IPS-20b (cell line): ENCODE measurements at regions not wholly inside any gene's neighbourhood (a gene's known extent, or its start where the extent isn't known, plus 50 kb on each side); places are given as distances from the start of the nearest gene placed in this dataset.
"Not testable (repeated sequence)": the region's sequence is repeated elsewhere in the genome, so short reads cannot be mapped to it uniquely, and the experiment has no call there.

Experiments
- H3K27ac ChIP-seq: one replicate; pipeline ENCODE4 v1.5.1; 2013; ENCODE audit warnings: low read length
- H3K27me3 ChIP-seq: 2 replicates; pipeline ENCODE4 v1.6.1; 2013; ENCODE audit warnings: mild to moderate bottlenecking, low read length, inconsistent platforms; ENCODE audit not compliant: insufficient read depth
- H3K36me3 ChIP-seq: 2 replicates; pipeline ENCODE4 v1.6.1; 2013; ENCODE audit warnings: low read depth, mild to moderate bottlenecking, inconsistent platforms, low read length, moderate library complexity; ENCODE audit not compliant: insufficient read depth
- H3K4me1 ChIP-seq: 2 replicates; pipeline ENCODE4 v1.6.1; 2013; ENCODE audit warnings: mild to moderate bottlenecking, control low read depth, inconsistent platforms, low read length, moderate library complexity; ENCODE audit not compliant: insufficient read depth
- H3K4me3 ChIP-seq: 2 replicates; pipeline ENCODE4 v1.5.1; 2013; ENCODE audit warnings: mild to moderate bottlenecking, low read length, inconsistent platforms
- H3K9ac ChIP-seq: 2 replicates; pipeline ENCODE4 v1.6.1; 2013; ENCODE audit warnings: low read depth, mild to moderate bottlenecking, inconsistent platforms, low read length, moderate library complexity
- H3K9me3 ChIP-seq: 2 replicates; pipeline ENCODE4 v1.6.1; 2013; ENCODE audit warnings: mild to moderate bottlenecking, low read depth, low read length, inconsistent platforms; ENCODE audit not compliant: insufficient read depth

DNA sequence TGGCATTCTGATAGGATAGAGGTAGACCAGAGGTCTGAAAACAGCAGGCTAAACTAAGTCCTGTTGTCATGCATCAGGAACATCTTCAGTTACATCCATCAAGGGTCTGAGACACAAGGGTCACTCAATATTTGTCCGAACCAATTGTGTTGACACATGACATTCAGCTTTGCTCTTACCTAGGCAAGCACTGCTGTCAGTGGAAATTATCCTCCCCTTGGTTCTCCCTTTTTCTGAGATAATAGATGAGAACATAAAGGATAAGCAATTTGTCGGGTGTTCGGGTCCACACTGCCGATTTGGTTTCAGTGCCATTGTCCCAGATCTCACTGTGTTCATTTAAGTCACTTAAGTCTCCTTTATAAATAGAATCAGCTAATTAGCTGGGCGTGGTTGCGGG lies 148.3 kb upstream of the MSX2 start:
- Histone ChIP-seq H3K4me3 (no peak overlapping the region), H3K9ac (no peak overlapping the region), H3K36me3 (no peaks in the 10 kb centered on the region), H3K27ac (no peak overlapping the region), H3K4me1 (0 out of 2 replicates have a peak, but pooled peaks cover 4% of the 10 kb centered on the region), H3K9me3 (no peaks in the 10 kb centered on the region), H3K27me3 (no peaks in the 10 kb centered on the region; the same call in 1 of the 2 replicates)

DNA sequence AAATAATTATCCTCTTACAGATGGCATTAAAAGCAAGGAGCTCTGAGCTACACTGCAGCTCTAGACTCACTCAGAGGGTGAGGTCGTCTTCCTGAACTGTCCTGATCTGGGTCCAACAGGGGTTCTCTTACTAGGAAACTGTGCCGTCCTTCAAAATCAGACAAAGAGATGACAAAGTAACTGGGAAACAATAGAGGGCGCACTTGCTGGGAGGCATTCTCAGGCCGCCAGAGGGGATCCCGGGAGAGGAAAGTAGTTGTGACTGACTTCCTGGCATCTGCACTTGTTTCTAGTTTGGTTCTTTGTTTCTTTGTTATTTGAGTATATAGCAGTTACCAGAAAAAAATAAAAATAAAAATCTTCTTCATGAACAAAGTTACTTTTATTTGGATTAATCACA lies 142.9 kb upstream of the MSX2 start:
- no peak overlapping the region for H3K27ac ChIP-seq
- H3K9ac ChIP-seq = no peak overlapping the region
- no peaks in the 10 kb centered on the region; the same call in 1 of the 2 replicates for H3K27me3 ChIP-seq
- no peaks in the 10 kb centered on the region for H3K36me3 ChIP-seq
- no peak overlapping the region for H3K4me3 ChIP-seq
- peaks cover 5% of the 10 kb centered on the region for H3K9me3 ChIP-seq
- no peaks in the 10 kb centered on the region for H3K4me1 ChIP-seq

DNA sequence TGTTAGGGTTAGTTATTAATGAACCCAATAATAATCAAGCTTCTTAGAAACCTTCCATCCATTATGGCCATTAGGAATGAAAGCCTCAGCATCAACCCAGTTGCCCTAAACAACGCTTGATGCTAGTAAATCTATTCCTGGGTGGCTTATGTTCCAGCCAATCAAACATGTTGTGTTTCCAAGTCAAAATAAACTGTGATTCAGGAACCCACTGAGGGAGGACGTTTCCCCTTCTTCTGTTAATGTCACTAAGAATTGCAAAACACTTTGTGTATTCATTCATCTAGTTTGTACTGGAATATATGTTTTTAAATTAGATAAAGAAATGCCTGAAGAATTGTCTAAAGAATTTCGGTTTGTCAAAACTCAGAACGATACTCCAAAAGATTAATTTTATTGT lies 142.5 kb upstream of the MSX2 start:
- Histone ChIP-seq H3K9me3 (peaks cover 7% of the 10 kb centered on the region), H3K36me3 (no peaks in the 10 kb centered on the region), H3K4me1 (no peaks in the 10 kb centered on the region), H3K9ac (no peak overlapping the region), H3K4me3 (no peak overlapping the region), H3K27ac (no peak overlapping the region), H3K27me3 (no peaks in the 10 kb centered on the region; the same call in 1 of the 2 replicates)

DNA sequence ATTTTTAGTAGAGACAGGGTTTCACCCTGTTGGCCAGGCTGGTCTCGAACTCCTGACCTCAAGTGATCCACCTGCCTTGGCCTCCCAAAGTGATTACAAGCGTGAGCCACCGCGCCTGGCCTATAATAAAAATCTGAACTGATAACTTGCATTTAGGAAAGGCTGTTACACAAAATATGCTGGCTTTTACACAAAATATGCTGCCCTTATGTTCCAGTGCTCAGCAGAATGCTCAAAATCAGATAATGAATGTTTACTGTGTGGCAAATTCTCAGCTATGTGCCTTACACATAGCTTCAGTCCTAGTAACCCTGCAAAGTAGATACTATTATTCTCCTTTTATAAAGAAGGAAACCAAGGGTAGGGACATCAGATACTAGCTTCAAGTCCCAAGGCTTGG lies 141.3 kb upstream of the MSX2 start:
- no peaks in the 10 kb centered on the region for H3K4me1 ChIP-seq
- H3K4me3 ChIP-seq = no peak overlapping the region
- H3K36me3 ChIP-seq = no peaks in the 10 kb centered on the region
- H3K27ac ChIP-seq = no peak overlapping the region
- no peaks in the 10 kb centered on the region; the same call in 1 of the 2 replicates for H3K27me3 ChIP-seq
- peaks cover 7% of the 10 kb centered on the region for H3K9me3 ChIP-seq
- no peak overlapping the region for H3K9ac ChIP-seq

DNA sequence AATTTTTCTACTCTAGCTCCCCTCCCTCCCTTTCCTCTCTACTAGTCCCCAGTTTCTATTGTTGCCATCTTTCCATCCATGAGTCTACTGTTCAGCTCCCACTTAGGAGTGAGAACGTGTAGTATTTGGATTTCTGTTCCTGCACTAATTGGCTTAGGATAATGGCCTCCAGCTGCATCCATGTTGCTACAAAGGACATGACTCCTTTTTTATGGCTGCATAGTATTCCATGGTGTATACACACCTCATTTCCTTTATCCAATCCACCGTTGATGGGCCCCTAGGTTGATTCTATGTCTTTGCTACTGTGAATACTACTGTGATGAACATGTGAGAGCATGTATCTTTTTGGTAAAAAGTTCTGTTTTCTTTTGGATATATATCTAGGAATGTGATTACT lies 138.9 kb upstream of the MSX2 start:
- H3K9ac ChIP-seq = no peak overlapping the region
- no peak overlapping the region for H3K4me3 ChIP-seq
- H3K4me1 ChIP-seq = no peaks in the 10 kb centered on the region
- no peaks in the 10 kb centered on the region; the same call in 1 of the 2 replicates for H3K27me3 ChIP-seq
- no peak overlapping the region for H3K27ac ChIP-seq
- peaks cover 7% of the 10 kb centered on the region for H3K9me3 ChIP-seq
- no peaks in the 10 kb centered on the region for H3K36me3 ChIP-seq

DNA sequence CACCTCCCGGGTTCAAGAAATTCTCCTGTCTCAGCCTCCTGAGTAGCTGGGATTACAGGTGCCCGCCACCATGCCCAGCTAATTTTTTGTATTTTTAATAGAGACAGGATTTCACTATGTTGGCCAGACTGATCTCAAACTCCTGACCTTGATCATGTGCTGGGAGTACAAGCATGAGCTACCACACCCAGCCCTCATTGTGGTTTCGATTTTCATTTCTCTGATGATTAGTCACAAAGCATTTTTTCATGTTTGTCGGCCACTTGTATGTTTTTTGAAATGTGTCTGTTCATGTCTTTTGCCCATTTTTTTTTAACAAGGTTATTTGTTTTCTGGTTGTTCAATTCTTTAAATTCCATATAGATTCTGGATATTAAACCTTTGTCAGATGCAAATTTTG lies 138.2 kb upstream of the MSX2 start:
- H3K36me3 ChIP-seq, H3K27ac ChIP-seq, H3K27me3 ChIP-seq, H3K4me1 ChIP-seq, H3K9me3 ChIP-seq, H3K9ac ChIP-seq, H3K4me3 ChIP-seq: not testable (repeated sequence)

DNA sequence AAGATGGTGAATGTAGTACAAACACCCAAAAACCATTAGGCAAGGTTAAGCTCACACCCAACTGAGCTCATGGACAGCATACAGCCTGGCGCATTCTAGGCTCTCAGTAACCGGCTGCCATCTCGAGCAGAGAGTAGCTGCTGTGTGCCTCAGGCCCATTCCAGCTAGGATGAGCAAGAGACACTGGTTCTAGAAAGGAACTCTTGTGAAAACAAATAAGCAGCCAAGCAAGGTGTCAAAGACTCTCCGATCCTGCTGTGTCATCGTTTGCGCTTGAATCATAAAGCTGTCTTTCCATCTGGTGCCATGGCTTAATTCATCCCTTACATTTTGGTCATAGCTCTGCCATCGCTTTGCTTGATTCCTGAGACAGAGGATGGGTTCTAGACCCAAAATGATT lies 135.4 kb upstream of the MSX2 start:
- H3K4me1 ChIP-seq = no peaks in the 10 kb centered on the region
- H3K4me3 ChIP-seq = no peak overlapping the region
- H3K27ac ChIP-seq = no peak overlapping the region
- H3K27me3 ChIP-seq = no peaks in the 10 kb centered on the region
- no peaks in the 10 kb centered on the region for H3K36me3 ChIP-seq
- H3K9ac ChIP-seq = no peak overlapping the region
- H3K9me3 ChIP-seq = peaks cover 7% of the 10 kb centered on the region

DNA sequence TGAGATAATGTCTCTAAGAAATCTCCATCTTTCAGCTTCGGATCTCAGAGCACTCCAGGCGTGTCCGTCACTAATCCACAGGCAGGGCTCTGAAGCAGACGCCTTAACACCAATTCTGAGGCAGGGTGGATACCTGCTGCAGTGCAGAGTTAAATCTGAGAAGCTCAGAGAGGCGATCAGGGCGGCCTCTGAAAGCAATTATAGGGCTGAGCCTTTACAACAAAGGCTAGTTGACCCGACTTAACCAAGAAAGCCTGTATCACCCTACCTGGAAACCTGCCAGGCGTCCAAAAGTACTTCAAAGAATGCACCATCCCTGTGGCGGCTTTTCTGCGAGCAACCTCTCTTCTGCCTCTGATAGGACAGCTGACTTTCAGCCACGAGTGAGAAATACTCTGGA lies 134.8 kb upstream of the MSX2 start:
- Histone ChIP-seq H3K9me3 (peaks cover 7% of the 10 kb centered on the region), H3K4me1 (no peaks in the 10 kb centered on the region), H3K9ac (no peak overlapping the region), H3K36me3 (no peaks in the 10 kb centered on the region), H3K4me3 (no peak overlapping the region), H3K27me3 (no peaks in the 10 kb centered on the region), H3K27ac (no peak overlapping the region)

DNA sequence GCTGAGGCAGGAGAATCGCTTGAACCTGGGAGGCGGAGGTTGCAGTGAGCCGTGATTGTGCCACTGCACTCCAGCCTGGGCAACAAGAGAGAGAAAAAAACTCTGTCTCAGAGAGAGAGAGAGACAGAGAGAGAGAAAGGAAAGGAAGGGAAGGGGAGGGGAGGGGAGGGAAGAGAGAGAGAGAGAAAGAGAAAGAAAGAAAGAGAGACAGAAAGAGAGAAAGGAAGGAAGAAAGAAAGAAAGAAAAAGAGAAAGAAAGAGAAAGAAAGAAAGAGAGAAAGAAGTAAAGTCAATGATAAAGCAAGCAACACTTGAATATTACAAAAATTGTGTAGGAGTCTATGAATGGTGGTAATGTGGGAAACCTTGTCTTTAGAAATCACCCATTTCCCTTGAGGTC lies 133.6 kb upstream of the MSX2 start:
- H3K9ac ChIP-seq = no peak overlapping the region
- no peak overlapping the region for H3K27ac ChIP-seq
- no peaks in the 10 kb centered on the region for H3K27me3 ChIP-seq
- H3K4me1 ChIP-seq = no peaks in the 10 kb centered on the region
- H3K36me3 ChIP-seq = no peaks in the 10 kb centered on the region
- H3K4me3 ChIP-seq = no peak overlapping the region
- H3K9me3 ChIP-seq = peaks cover 7% of the 10 kb centered on the region; the same call in 1 of the 2 replicates

DNA sequence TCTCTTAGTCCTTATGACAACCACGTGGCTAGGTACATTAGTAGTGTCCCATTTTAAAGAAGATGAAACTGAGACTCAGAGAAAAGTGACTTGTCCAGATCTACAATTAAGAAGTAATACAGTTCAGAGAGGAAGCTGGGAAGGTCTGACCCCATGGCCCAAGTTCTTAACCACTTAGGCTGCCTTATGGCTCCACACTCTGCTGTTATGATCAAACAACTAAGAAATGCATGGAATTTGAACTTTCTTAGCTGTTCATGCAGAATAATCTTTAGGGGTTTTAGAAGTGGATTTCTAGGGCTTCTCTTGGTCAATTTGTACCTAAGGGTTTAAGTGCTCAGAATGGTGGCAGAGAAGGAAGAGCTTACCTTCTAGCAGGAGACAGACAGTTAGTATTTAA lies 128.0 kb upstream of the MSX2 start:
- Histone ChIP-seq H3K36me3 (no peaks in the 10 kb centered on the region), H3K9ac (no peak overlapping the region), H3K4me1 (0 out of 2 replicates have a peak, but pooled peaks cover 8% of the 10 kb centered on the region), H3K27me3 (no peaks in the 10 kb centered on the region), H3K4me3 (no peak overlapping the region), H3K9me3 (no peaks in the 10 kb centered on the region), H3K27ac (no peak overlapping the region)

DNA sequence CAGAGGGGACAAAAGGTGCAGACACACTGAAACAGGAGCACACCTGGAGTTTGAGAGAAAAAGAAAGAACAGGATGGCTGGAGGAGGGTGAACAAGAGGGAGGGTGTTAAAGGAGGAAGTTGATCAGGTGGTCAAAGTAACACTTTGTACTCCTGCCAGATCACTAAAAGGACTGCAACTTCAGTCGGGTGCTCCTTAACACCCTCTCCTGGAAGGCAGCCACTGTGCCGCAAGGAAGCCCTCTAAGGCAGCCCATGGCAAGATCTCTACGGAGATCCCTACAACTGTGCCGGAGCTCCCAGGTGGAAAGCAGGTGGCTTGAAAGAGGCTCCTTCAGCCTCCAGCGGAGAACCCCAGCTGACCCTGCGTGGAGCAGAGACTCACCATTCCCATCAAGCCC lies 124.4 kb upstream of the MSX2 start:
- Histone ChIP-seq H3K36me3 (no peaks in the 10 kb centered on the region), H3K27me3 (no peaks in the 10 kb centered on the region), H3K27ac (no peak overlapping the region), H3K9ac (no peak overlapping the region), H3K9me3 (peaks cover 5% of the 10 kb centered on the region; the same call in 1 of the 2 replicates), H3K4me3 (no peak overlapping the region), H3K4me1 (0 out of 2 replicates have a peak, but pooled peaks cover 9% of the 10 kb centered on the region)

DNA sequence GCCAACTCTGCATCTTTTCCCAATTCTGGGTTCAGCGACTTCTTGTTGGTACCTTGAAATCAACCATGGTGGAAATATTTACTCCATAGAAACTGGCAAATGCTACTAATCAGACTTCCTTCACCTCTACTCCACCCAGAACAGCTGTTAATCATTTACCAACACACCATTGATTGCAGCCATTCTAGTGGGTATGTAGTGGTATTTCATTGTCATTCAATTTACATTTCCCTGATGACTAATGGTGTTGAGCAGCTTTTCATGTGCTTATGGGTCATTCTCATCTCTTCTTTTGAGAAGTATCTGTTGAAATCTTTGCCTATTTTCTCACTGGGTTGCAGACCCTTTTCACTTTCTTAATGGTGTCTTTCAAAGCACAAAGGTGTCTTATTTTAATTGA lies 122.4 kb upstream of the MSX2 start:
- H3K36me3 ChIP-seq = no peaks in the 10 kb centered on the region

More for the DNA sequence above, 122.4 kb upstream of the MSX2 start:
- Histone ChIP-seq H3K4me1 (0 out of 2 replicates have a peak, but pooled peaks cover 9% of the 10 kb centered on the region), H3K4me3 (peak overlapping the region; percentile 13; the same call in 1 of the 2 replicates), H3K27ac (no peak overlapping the region), H3K9me3 (peaks cover 5% of the 10 kb centered on the region; the same call in 1 of the 2 replicates), H3K27me3 (no peaks in the 10 kb centered on the region), H3K9ac (no peak overlapping the region)
